GF-D8 (cell line): ENCODE measurements at regions not wholly inside any gene's neighbourhood (a gene's known extent, or its start where the extent isn't known, plus 50 kb on each side); places are given as distances from the start of the nearest gene placed in this dataset.
A peak's percentile ranks its signal among the peaks of the same experiment; 100 is the strongest.

Source experiments
- DNase-seq: peaks from one replicate; lab custom pipeline; 2025; lab: John Stamatoyannopoulos, UW

- DNase-seq = no peak
These were observed 627.8 kb downstream of the KCNJ2 start for GRCh38 chr17:70797166-70797565.

- DNase-seq = no peak
These were observed 634.8 kb downstream of the KCNJ2 start for GRCh38 chr17:70804161-70804560.

GRCh38 chr17:70808596-70808995 lies 639.3 kb downstream of the KCNJ2 start:
- DNase-seq = no peak

DNA sequence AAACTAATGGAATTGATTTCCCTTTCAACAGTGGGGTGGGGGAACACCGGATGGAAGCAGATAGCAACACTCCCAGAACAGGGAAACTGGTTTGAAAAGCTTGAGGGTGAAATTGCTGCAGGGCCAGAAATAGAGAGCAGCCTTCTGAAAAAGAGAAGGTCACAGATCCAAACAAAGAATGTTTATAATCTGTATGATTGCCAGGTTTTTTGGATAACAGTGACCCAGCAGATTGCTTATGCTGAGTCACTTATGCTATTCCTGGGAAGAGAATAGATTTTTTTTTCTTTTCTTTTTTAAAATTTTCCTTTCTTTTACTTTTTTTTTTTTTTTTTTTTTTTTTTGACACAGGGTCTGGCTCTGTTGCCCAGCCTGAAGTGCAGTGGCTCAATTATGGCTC lies 641.3 kb downstream of the KCNJ2 start:
- no peak for DNase-seq

- no peak for DNase-seq
These were observed 644.1 kb downstream of the KCNJ2 start for GRCh38 chr17:70813355-70813930.

- DNase-seq = no peak
These were observed 649.9 kb downstream of the KCNJ2 start for GRCh38 chr17:70819183-70819582.

- no peak for DNase-seq
These were observed 650.9 kb downstream of the KCNJ2 start for GRCh38 chr17:70820276-70820675.

- peak; percentile 8 for DNase-seq
These were observed 656.2 kb downstream of the KCNJ2 start for GRCh38 chr17:70825321-70826125.

GRCh38 chr17:70829876-70830275 lies 660.5 kb downstream of the KCNJ2 start:
- DNase-seq = no peak

DNA sequence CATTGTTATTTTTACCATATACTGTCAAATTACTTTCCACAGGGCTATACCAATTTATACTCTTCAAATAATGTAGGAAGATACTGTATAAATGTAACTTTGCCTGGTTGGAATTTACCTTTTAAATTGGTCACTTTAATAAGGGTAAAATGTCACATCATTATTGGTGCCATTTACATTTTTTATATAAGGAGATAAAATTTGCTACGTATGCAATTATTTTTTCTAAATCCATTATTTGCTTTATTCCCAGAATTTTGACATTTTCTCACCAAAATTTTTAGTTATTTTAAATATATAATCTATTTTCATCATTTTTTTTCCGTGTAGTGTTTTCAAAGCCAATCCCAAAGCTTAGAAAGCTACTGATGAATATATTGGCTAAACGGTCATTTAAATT lies 664.7 kb downstream of the KCNJ2 start:
- DNase-seq = no peak

GRCh38 chr17:70848785-70849184 lies 679.5 kb downstream of the KCNJ2 start:
- no peak for DNase-seq

- no peak for DNase-seq
These were observed 686.2 kb downstream of the KCNJ2 start for GRCh38 chr17:70855401-70856054.

DNA sequence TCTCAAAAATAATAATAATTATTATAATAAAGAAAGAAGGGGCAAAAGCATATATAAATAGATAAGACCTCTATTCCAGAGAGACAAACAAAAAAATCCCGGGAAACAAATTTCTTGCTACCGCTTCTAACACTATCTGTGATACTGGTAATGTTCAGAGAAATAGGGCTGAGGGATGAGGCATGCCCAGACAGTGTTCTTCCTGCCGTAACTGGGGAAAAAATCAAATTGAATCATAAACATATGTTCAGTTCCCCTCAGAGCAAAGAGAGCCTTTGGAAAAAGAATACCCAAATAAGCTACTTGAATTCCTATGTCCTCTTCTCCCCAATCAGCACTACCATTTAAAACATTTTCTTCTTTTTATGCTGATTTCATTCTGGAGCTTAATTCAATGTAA lies 688.0 kb downstream of the KCNJ2 start:
- no peak for DNase-seq

GRCh38 chr17:70859829-70860228 lies 690.5 kb downstream of the KCNJ2 start:
- no peak for DNase-seq

GRCh38 chr17:70862295-70862694 lies 693.0 kb downstream of the KCNJ2 start:
- DNase-seq = no peak

GRCh38 chr17:70863436-70864248 lies 694.3 kb downstream of the KCNJ2 start:
- no peak for DNase-seq

DNA sequence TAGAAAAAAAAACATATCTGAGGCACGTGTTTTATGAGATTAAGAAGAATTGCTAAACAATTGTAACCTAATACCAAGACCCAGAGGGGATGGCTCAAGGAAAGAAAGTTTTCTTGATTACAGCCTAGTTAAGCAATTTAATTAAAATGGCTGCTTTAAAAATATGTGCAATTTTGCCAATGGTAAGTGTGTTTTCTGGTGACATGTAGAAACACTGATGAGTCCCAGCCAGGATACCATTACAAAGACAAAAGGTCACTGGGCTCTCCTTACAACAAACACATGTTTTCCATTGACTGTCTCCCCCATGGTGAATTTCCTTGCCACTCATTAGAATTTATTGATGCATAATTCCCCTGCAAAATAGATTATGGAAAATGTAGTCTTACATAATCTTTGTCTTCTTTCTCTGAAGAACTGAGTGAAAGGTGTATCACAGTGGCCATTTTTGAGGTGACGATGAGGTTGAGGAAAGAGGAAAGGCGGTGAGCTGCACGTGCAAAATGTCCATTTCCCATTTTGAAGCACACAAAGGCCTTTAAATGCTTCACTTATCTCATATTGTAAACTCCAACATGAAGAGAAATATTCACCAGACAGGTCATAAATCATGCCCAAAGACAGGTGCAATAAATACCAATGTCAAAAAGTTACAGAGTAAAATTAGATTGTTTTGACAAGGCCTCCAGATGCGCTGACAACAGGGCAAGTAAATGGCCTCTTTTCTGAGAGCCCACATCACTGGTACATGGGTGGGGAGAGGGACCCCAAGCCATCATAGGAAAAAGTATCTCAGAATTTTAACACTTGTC lies 696.9 kb downstream of the KCNJ2 start:
- DNase-seq = no peak

GRCh38 chr17:70868149-70868548 lies 698.8 kb downstream of the KCNJ2 start:
- DNase-seq = no peak

GRCh38 chr17:70869402-70870085 lies 700.2 kb downstream of the KCNJ2 start:
- DNase-seq = no peak

DNA sequence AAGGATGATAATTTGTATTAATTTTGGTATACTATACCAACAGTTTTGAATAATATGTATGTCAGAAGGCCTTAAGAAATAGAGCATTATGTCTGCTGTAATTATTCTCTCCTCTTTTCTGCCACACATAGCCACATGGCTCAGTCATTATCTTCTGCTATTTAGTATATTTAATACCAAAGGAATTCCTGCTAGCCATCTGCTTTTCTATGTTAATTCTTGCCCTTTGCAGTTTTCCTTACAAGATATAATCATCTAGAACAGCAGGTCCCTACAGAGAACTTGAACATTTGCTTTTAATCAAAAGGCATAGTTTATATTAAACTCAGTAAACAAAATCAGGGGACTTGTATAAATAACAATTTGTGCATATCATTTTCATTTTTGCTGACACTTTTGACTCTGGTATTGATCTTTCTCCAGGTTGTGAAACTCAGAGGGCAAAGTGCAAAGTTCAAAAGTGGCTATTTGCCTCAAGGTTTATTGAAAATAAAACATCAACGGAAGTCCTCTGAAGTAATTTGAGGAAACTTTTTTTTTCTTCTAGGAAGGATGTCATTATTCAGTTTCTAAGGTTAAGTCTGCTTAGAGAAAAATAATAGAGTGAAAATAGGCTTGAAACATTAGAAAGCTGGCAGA lies 702.0 kb downstream of the KCNJ2 start:
- no peak for DNase-seq
